GM21526 (cell line): ENCODE measurements at regions not wholly inside any gene's neighbourhood (a gene's known extent, or its start where the extent isn't known, plus 50 kb on each side); places are given as distances from the start of the nearest gene placed in this dataset.
A peak's percentile ranks its signal among the peaks of the same experiment; 100 is the strongest.

Experiments used
- ATAC-seq: cut with Tn5 transposase; IDR thresholded peaks from one replicate; pipeline ENCODE4 v1.9.1; 2021; ENCODE audit warnings: moderate library complexity; ENCODE audit not compliant: unreplicated experiment, low FRiP score

GRCh38 chr13:103168901-103169508 lies 102.8 kb upstream of the SLC10A2 start:
- ATAC-seq = no peak

GRCh38 chr13:103164251-103164650 lies 98.0 kb upstream of the SLC10A2 start:
- no peak for ATAC-seq

- ATAC-seq = no peak
These were observed 95.3 kb upstream of the SLC10A2 start for GRCh38 chr13:103161476-103161875.

- ATAC-seq = no peak
These were observed 91.4 kb upstream of the SLC10A2 start for GRCh38 chr13:103157434-103158145.

- no peak for ATAC-seq
These were observed 90.8 kb upstream of the SLC10A2 start for GRCh38 chr13:103157016-103157415.

- no peak for ATAC-seq
These were observed 90.3 kb upstream of the SLC10A2 start for GRCh38 chr13:103156346-103156998.

GRCh38 chr13:103153466-103153865 lies 87.2 kb upstream of the SLC10A2 start:
- no peak for ATAC-seq

- ATAC-seq = no peak
These were observed 81.7 kb upstream of the SLC10A2 start for GRCh38 chr13:103147961-103148360.

GRCh38 chr13:103145442-103145841 lies 79.2 kb upstream of the SLC10A2 start:
- no peak for ATAC-seq

GRCh38 chr13:103143432-103143831 lies 77.2 kb upstream of the SLC10A2 start:
- ATAC-seq = no peak

- no peak for ATAC-seq
These were observed 75.9 kb upstream of the SLC10A2 start for GRCh38 chr13:103142151-103142550.

- ATAC-seq = peak; percentile 95
These were observed 73.9 kb upstream of the SLC10A2 start for GRCh38 chr13:103140001-103140671.

- ATAC-seq = no peak
These were observed 68.1 kb upstream of the SLC10A2 start for GRCh38 chr13:103134271-103134670.

GRCh38 chr13:103133556-103133955 lies 67.3 kb upstream of the SLC10A2 start:
- no peak for ATAC-seq

- no peak for ATAC-seq
These were observed 64.5 kb upstream of the SLC10A2 start for GRCh38 chr13:103130681-103131210.

GRCh38 chr13:103130146-103130545 lies 63.9 kb upstream of the SLC10A2 start:
- ATAC-seq = no peak
